Neural progenitor cell (in vitro differentiated cells): ENCODE measurements at regions not wholly inside any gene's neighbourhood (a gene's known extent, or its start where the extent isn't known, plus 50 kb on each side); places are given as distances from the start of the nearest gene placed in this dataset.

ENCODE experiments used
- DNase-seq: peaks from one replicate; pipeline ENCODE4 v3.0.0-alpha.2; 2016; ENCODE audit warnings: low spot score
- H2AFZ ChIP-seq: fragments of 200-600 bp; sonication (generic); replicated peaks from 2 replicates; pipeline ENCODE4 v1.6.1; 2016; ENCODE audit warnings: antibody characterized with exemption
- H3F3A ChIP-seq: fragments of 200-600 bp; sonication (generic); 2 replicates; pipeline ENCODE4 v1.6.1; 2016; ENCODE audit warnings: antibody characterized with exemption, low read depth
- H3K27ac ChIP-seq: fragments of 200-600 bp; sonication (generic); 2 replicates; pipeline ENCODE4 v1.5.1; 2016; ENCODE audit warnings: mild to moderate bottlenecking
- H3K27me3 ChIP-seq: fragments of 200-600 bp; sonication (generic); 2 replicates; pipeline ENCODE4 v1.6.1; 2016; ENCODE audit warnings: mild to moderate bottlenecking, moderate library complexity
- H3K36me3 ChIP-seq: fragments of 200-600 bp; sonication (generic); 2 replicates; pipeline ENCODE4 v1.5.1; 2016
- H3K4me1 ChIP-seq: fragments of 200-600 bp; sonication (generic); 2 replicates; pipeline ENCODE4 v1.6.1; 2016; ENCODE audit warnings: mixed run types
- H3K4me2 ChIP-seq: fragments of 200-600 bp; sonication (generic); 2 replicates; pipeline ENCODE4 v1.6.1; 2016
- H3K4me3 ChIP-seq: fragments of 200-600 bp; sonication (generic); 2 replicates; pipeline ENCODE4 v1.5.1; 2016
- H3K79me2 ChIP-seq: fragments of 200-600 bp; sonication (generic); 2 replicates; pipeline ENCODE4 v1.6.1; 2016; ENCODE audit warnings: low read depth
- H3K9ac ChIP-seq: fragments of 200-600 bp; sonication (generic); 2 replicates; pipeline ENCODE4 v1.6.1; 2016
- H3K9me3 ChIP-seq: fragments of 200-600 bp; sonication (generic); 2 replicates; pipeline ENCODE4 v1.5.1; 2016; ENCODE audit warnings: low read depth
- H4K20me1 ChIP-seq: fragments of 200-600 bp; sonication (generic); 2 replicates; pipeline ENCODE4 v1.6.1; 2016; ENCODE audit warnings: low read depth
- H3K27ac Mint-ChIP-seq: 3 replicates; pipeline ENCODE4 v1.8.0; 2021; ENCODE audit warnings: mixed read lengths
- H3K27me3 Mint-ChIP-seq: 2 replicates; pipeline ENCODE4 v1.8.0; 2022; ENCODE audit warnings: low read depth, mild to moderate bottlenecking, inconsistent platforms, moderate library complexity, mixed read lengths; ENCODE audit not compliant: insufficient read depth
- H3K36me3 Mint-ChIP-seq: 3 replicates; pipeline ENCODE4 v1.8.0; 2021; ENCODE audit warnings: mixed read lengths
- H3K4me1 Mint-ChIP-seq: 3 replicates; pipeline ENCODE4 v1.8.0; 2021; ENCODE audit warnings: mixed read lengths
- H3K4me3 Mint-ChIP-seq: 3 replicates; pipeline ENCODE4 v1.8.0; 2021; ENCODE audit warnings: mild to moderate bottlenecking, moderate library complexity, mixed read lengths
- H3K9me3 Mint-ChIP-seq: 3 replicates; pipeline ENCODE4 v1.8.0; 2020; ENCODE audit warnings: mixed read lengths
- EZH2 ChIP-seq: fragments of 200-600 bp; sonication (generic); IDR thresholded peaks from 2 replicates; pipeline ENCODE4 v1.6.1; 2017; ENCODE audit warnings: antibody characterized with exemption, mild to moderate bottlenecking, moderate library complexity
- EZH2phosphoT487 ChIP-seq: fragments of 200-600 bp; sonication (generic); IDR thresholded peaks from 2 replicates; pipeline ENCODE4 v1.6.1; 2017; ENCODE audit warnings: antibody characterized with exemption
- TF ChIP-seq, protein P1 (sequence below): fragments of 200-600 bp; sonication (generic); IDR thresholded peaks from 2 replicates; pipeline ENCODE4 v1.5.1; 2017; ENCODE audit warnings: antibody characterized with exemption, mild to moderate bottlenecking

DNA sequence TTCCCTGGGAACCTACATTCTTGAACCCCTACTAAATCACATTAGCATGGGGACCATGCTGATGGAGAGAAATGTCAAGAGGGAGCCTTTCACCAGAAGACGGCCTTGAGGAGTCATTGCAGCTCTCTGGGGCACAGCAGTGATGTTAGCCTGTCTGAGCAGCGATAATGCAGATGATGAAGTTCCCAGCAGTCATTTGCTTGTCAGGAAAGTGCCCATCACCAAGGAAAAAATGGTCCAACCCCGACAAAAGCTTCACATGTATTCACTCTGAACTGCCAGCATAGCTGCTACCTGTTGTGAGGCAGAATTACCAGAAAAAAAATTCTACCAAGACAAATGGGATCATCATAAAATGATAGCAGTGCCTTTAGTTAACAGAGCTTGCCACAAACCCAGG lies 238.4 kb upstream of the UMPS start:
- Mint-ChIP-seq H3K4me1 (peaks cover 4% of the 10 kb centered on the region), H3K4me3 (no peak overlapping the region), H3K27ac (no peak overlapping the region), H3K27me3 (peaks cover 7% of the 10 kb centered on the region), H3K9me3 (no peaks in the 10 kb centered on the region), H3K36me3 (peaks cover 18% of the 10 kb centered on the region)
- H3K9me3 ChIP-seq, result no peaks in the 10 kb centered on the region
- H2AFZ ChIP-seq, result no peak overlapping the region
- no peak for DNase-seq
- no peaks in the 10 kb centered on the region for H3K79me2 ChIP-seq
- H3K27ac ChIP-seq, result no peak overlapping the region
- H3F3A ChIP-seq, result no peaks in the 10 kb centered on the region
- no peak overlapping the region for H3K4me3 ChIP-seq
- no peak overlapping the region for H3K9ac ChIP-seq
- H3K36me3 ChIP-seq, result no peaks in the 10 kb centered on the region
- TF ChIP-seq EZH2 (no peak), EZH2phosphoT487 (no peak)
- TF ChIP-seq, protein P1, sequence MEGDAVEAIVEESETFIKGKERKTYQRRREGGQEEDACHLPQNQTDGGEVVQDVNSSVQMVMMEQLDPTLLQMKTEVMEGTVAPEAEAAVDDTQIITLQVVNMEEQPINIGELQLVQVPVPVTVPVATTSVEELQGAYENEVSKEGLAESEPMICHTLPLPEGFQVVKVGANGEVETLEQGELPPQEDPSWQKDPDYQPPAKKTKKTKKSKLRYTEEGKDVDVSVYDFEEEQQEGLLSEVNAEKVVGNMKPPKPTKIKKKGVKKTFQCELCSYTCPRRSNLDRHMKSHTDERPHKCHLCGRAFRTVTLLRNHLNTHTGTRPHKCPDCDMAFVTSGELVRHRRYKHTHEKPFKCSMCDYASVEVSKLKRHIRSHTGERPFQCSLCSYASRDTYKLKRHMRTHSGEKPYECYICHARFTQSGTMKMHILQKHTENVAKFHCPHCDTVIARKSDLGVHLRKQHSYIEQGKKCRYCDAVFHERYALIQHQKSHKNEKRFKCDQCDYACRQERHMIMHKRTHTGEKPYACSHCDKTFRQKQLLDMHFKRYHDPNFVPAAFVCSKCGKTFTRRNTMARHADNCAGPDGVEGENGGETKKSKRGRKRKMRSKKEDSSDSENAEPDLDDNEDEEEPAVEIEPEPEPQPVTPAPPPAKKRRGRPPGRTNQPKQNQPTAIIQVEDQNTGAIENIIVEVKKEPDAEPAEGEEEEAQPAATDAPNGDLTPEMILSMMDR, result no peak
- no peak overlapping the region for H3K4me2 ChIP-seq
- H3K27me3 ChIP-seq, result no peaks in the 10 kb centered on the region
- H3K4me1 ChIP-seq, result no peaks in the 10 kb centered on the region
- H4K20me1 ChIP-seq, result no peaks in the 10 kb centered on the region

DNA sequence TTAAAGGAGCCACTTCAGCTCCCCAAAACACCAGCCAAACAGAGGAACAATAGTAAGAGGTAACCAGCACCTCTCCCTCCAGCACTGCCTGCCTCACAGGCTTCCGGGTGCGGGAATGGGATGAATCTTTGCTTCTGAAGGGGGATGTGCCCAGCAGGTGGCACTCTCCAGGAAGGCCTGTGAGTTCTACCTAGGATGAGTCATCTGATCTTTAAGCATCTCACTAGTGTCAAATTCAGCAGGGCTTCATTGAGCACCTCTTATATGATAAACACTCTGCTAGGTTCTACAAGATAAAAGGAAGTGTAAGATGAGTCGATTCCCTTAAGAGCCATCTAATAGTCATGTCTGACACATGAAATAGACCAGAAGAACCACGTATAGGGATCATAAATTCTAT lies 237.4 kb upstream of the UMPS start:
- Histone ChIP-seq H2AFZ (no peak overlapping the region), H3K9me3 (no peaks in the 10 kb centered on the region), H3K4me1 (no peaks in the 10 kb centered on the region), H3K9ac (no peak overlapping the region), H3K4me3 (no peak overlapping the region), H3K27ac (no peak overlapping the region), H3K27me3 (no peaks in the 10 kb centered on the region), H4K20me1 (no peaks in the 10 kb centered on the region), H3K36me3 (no peaks in the 10 kb centered on the region), H3K79me2 (no peaks in the 10 kb centered on the region), H3K4me2 (no peak overlapping the region), H3F3A (no peaks in the 10 kb centered on the region)
- H3K27me3 Mint-ChIP-seq, result peaks cover 7% of the 10 kb centered on the region
- H3K36me3 Mint-ChIP-seq, result peaks cover 18% of the 10 kb centered on the region
- H3K4me3 Mint-ChIP-seq, result no peak overlapping the region
- peaks cover 4% of the 10 kb centered on the region for H3K4me1 Mint-ChIP-seq
- H3K27ac Mint-ChIP-seq, result no peak overlapping the region
- no peak for TF ChIP-seq EZH2
- no peak for TF ChIP-seq EZH2phosphoT487
- TF ChIP-seq, protein P1, result peak; percentile 18
- no peak for DNase-seq
- H3K9me3 Mint-ChIP-seq, result no peaks in the 10 kb centered on the region

GRCh38 chr3:124496061-124496460 lies 234.2 kb upstream of the UMPS start:
- no peak overlapping the region for H3K27ac ChIP-seq
- H4K20me1 ChIP-seq, result no peaks in the 10 kb centered on the region
- H3K9me3 Mint-ChIP-seq, result no peaks in the 10 kb centered on the region

More at GRCh38 chr3:124496061-124496460, 234.2 kb upstream of the UMPS start:
- no peaks in the 10 kb centered on the region for H3K4me1 Mint-ChIP-seq
- peaks cover 12% of the 10 kb centered on the region for H3K36me3 Mint-ChIP-seq
- Histone ChIP-seq H3K9ac (no peak overlapping the region), H3K9me3 (no peaks in the 10 kb centered on the region), H3F3A (no peaks in the 10 kb centered on the region), H2AFZ (no peak overlapping the region), H3K4me1 (peaks cover 3% of the 10 kb centered on the region), H3K36me3 (no peaks in the 10 kb centered on the region), H3K27me3 (no peaks in the 10 kb centered on the region), H3K4me3 (no peak overlapping the region), H3K4me2 (no peak overlapping the region), H3K79me2 (no peaks in the 10 kb centered on the region)
- H3K27me3 Mint-ChIP-seq, result peaks cover 7% of the 10 kb centered on the region
- TF ChIP-seq EZH2phosphoT487, result no peak
- TF ChIP-seq, protein P1, result no peak
- TF ChIP-seq EZH2, result no peak
- H3K27ac Mint-ChIP-seq, result no peak overlapping the region
- DNase-seq, result no peak
- no peak overlapping the region for H3K4me3 Mint-ChIP-seq
